ENCODE measurements at regions not wholly inside any gene's neighbourhood (a gene's known extent, or its start where the extent isn't known, plus 50 kb on each side); places are given as distances from the start of the nearest gene placed in this dataset.

- no peak for TF ChIP-seq CTCF (IDR thresholded peaks at IDR 0.05; ENCODE audit: borderline replicate concordance, control extremely low read depth, extremely low read depth, insufficient read depth, missing control alignments)
- DNase-seq (ENCODE audit: low spot score) = no peak
- in situ Hi-C loops (cut with MboI; ENCODE audit: low sequenced_read_pairs, unreplicated experiment) = loop anchor here (10.0 kb wide), 1 partner anchor 511 kb away; no protein-coding TSS in a partner anchor
These were observed 170.6 kb upstream of the NCK2 start for GRCh38 chr2:105573910-105574655.

- DNase-seq (ENCODE audit: low spot score) = no peak
- TF ChIP-seq CTCF (IDR thresholded peaks at IDR 0.05; ENCODE audit: borderline replicate concordance, control extremely low read depth, extremely low read depth, insufficient read depth, missing control alignments) = no peak
- in situ Hi-C loops (cut with MboI; ENCODE audit: low sequenced_read_pairs, unreplicated experiment) = loop anchor here (10.0 kb wide), 1 partner anchor 511 kb away; no protein-coding TSS in a partner anchor
These were observed 171.2 kb upstream of the NCK2 start for GRCh38 chr2:105573490-105573889.

- DNase-seq (ENCODE audit: low spot score) = peak; percentile 41
- no peak for TF ChIP-seq CTCF (IDR thresholded peaks at IDR 0.05; ENCODE audit: borderline replicate concordance, control extremely low read depth, extremely low read depth, insufficient read depth, missing control alignments)
- in situ Hi-C loops (cut with MboI; ENCODE audit: low sequenced_read_pairs, unreplicated experiment) = loop anchor here (10.0 kb wide), 1 partner anchor 513 kb away; no protein-coding TSS in a partner anchor
These were observed 172.7 kb upstream of the FHL2 start for GRCh38 chr2:105571445-105571987.

GRCh38 chr2:105570757-105571156, 171.9 kb upstream of the FHL2 start:
- no peak for TF ChIP-seq CTCF (IDR thresholded peaks at IDR 0.05; ENCODE audit: borderline replicate concordance, control extremely low read depth, extremely low read depth, insufficient read depth, missing control alignments)
- DNase-seq (ENCODE audit: low spot score) = no peak
- in situ Hi-C loops (cut with MboI; ENCODE audit: low sequenced_read_pairs, unreplicated experiment) = loop anchor here (10.0 kb wide), 1 partner anchor 514 kb away; no protein-coding TSS in a partner anchor

- in situ Hi-C loops (cut with MboI; ENCODE audit: low sequenced_read_pairs, unreplicated experiment) = loop anchor here (10.0 kb wide), 1 partner anchor 514 kb away; no protein-coding TSS in a partner anchor
- no peak for TF ChIP-seq CTCF (IDR thresholded peaks at IDR 0.05; ENCODE audit: borderline replicate concordance, control extremely low read depth, extremely low read depth, insufficient read depth, missing control alignments)
- DNase-seq (ENCODE audit: low spot score) = no peak
These were observed 171.5 kb upstream of the FHL2 start for GRCh38 chr2:105570326-105570725.

- DNase-seq (ENCODE audit: low spot score) = no peak
- in situ Hi-C loops (cut with MboI; ENCODE audit: low sequenced_read_pairs, unreplicated experiment) = loop anchor here (10.0 kb wide), 1 partner anchor 515 kb away; no protein-coding TSS in a partner anchor
- no peak for TF ChIP-seq CTCF (IDR thresholded peaks at IDR 0.05; ENCODE audit: borderline replicate concordance, control extremely low read depth, extremely low read depth, insufficient read depth, missing control alignments)
These were observed 170.8 kb upstream of the FHL2 start for GRCh38 chr2:105569606-105570005.

All from GM13976 (cell line).